ENCODE measurements at regions not wholly inside any gene's neighbourhood (a gene's known extent, or its start where the extent isn't known, plus 50 kb on each side); places are given as distances from the start of the nearest gene placed in this dataset.

DNA sequence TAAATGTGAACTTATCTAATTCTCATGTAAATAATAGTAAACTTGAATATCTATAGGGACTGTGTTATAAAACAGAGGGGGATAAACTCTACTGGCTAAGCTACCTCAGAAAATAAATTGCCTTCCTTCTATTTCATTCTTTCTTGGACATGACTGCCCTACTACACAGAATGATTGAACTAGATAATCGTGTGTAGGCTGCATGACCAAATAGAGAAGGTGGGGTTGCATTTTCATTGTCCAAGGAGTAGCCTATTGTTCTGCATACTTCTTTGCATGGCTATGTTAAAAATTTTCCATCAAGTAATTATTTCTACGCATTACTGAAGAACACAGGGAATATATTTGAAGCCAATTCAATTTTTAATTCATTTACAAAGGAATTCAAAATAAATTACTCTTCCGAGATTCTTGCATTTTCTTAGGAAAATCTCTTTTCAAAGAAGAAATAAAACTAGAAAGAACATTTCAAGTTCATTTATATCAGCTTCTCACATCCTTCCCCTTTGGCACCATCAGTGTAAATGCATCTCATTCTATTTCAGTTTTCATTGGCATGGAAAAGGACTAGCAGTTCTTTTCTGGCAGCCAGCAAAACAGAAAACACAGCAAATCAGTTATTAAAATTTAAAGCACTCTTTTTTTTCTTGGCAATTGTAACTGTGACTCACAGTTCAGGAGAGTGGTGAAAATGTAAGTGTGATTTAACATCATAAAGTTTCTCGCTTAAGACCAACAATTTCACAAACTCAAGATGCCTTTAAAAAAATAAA lies 714.7 kb downstream of the NCAM2 start:
- H3K4me1 Mint-ChIP-seq (ENCODE audit: low read depth) = no peaks in the 10 kb centered on the region
- TF ChIP-seq, protein P1, sequence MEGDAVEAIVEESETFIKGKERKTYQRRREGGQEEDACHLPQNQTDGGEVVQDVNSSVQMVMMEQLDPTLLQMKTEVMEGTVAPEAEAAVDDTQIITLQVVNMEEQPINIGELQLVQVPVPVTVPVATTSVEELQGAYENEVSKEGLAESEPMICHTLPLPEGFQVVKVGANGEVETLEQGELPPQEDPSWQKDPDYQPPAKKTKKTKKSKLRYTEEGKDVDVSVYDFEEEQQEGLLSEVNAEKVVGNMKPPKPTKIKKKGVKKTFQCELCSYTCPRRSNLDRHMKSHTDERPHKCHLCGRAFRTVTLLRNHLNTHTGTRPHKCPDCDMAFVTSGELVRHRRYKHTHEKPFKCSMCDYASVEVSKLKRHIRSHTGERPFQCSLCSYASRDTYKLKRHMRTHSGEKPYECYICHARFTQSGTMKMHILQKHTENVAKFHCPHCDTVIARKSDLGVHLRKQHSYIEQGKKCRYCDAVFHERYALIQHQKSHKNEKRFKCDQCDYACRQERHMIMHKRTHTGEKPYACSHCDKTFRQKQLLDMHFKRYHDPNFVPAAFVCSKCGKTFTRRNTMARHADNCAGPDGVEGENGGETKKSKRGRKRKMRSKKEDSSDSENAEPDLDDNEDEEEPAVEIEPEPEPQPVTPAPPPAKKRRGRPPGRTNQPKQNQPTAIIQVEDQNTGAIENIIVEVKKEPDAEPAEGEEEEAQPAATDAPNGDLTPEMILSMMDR (IDR thresholded peaks at IDR 0.05) = no peak
- no peaks in the 10 kb centered on the region for H3K36me3 ChIP-seq (ENCODE audit: insufficient read depth, low read length)
- no peak overlapping the region for H3K4me3 Mint-ChIP-seq
- H3K9me3 Mint-ChIP-seq = peaks cover 2% of the 10 kb centered on the region
- no peak overlapping the region for H3K27ac ChIP-seq (ENCODE audit: low read depth in 1 of 2, low read length in 2 of 2)
- no peaks in the 10 kb centered on the region for H3K27me3 ChIP-seq (ENCODE audit: control insufficient read depth in 1 of 2, insufficient read depth in 2 of 2, low read length in 2 of 2)
- DNase-seq = no peak
- H3K36me3 Mint-ChIP-seq (ENCODE audit: low read depth) = no peaks in the 10 kb centered on the region
- no peaks in the 10 kb centered on the region for H3K4me1 ChIP-seq (ENCODE audit: insufficient read depth, low read length)
- intact Hi-C loops (cut with DNase I, micrococcal nuclease) = no loop called here
- no peak overlapping the region for H3K27ac Mint-ChIP-seq
- no peaks in the 10 kb centered on the region for H3K27me3 Mint-ChIP-seq
- H3K4me3 ChIP-seq (ENCODE audit: low read length) = no peak overlapping the region
- POLR2A ChIA-PET = no interaction called here
- ATAC-seq (ENCODE audit: poor library complexity) = no peak
- CTCF ChIA-PET = no interaction called here
- H3K9me3 ChIP-seq (ENCODE audit: control insufficient read depth in 1 of 2, insufficient read depth in 1 of 2, low read length in 2 of 2) = no peaks in the 10 kb centered on the region

DNA sequence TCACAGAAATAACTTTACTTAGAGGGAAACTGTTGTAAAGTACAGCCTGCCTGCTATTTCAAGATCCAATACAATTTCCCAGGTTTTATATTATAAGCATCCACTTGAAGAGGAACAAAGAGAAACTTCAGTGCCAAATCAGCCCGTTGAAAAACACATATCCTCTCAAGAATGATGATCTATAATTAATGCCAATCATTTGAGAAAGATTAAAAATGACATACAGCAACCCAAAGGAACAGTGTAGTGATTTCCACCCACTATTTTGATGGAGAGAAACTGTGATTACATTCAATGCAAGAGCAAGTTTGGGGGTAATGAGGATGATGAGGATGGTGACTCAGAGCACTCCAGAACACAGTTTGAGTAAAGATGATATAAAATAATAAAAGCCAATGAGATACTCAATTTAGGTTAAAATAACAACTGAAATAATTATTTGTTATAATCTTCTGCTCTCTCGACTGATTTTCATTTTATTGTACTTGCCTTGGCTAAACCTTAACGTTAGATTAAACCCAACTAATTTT lies 715.5 kb downstream of the NCAM2 start:
- Histone ChIP-seq H3K4me3 (ENCODE audit: low read length) (no peak overlapping the region), H3K27ac (ENCODE audit: low read depth in 1 of 2, low read length in 2 of 2) (no peak overlapping the region), H3K4me1 (ENCODE audit: insufficient read depth, low read length) (no peaks in the 10 kb centered on the region), H3K36me3 (ENCODE audit: insufficient read depth, low read length) (no peaks in the 10 kb centered on the region), H3K9me3 (ENCODE audit: control insufficient read depth in 1 of 2, insufficient read depth in 1 of 2, low read length in 2 of 2) (no peaks in the 10 kb centered on the region), H3K27me3 (ENCODE audit: control insufficient read depth in 1 of 2, insufficient read depth in 2 of 2, low read length in 2 of 2) (no peaks in the 10 kb centered on the region)
- ATAC-seq (ENCODE audit: poor library complexity) (no peak), DNase-seq (no peak)
- TF ChIP-seq, protein P1 (IDR thresholded peaks at IDR 0.05) = no peak
- intact Hi-C loops (cut with DNase I, micrococcal nuclease) = no loop called here
- Mint-ChIP-seq H3K27ac (no peak overlapping the region), H3K36me3 (ENCODE audit: low read depth) (no peaks in the 10 kb centered on the region), H3K27me3 (no peaks in the 10 kb centered on the region), H3K4me3 (no peak overlapping the region), H3K4me1 (ENCODE audit: low read depth) (no peaks in the 10 kb centered on the region), H3K9me3 (peaks cover 2% of the 10 kb centered on the region)
- ChIA-PET CTCF (no interaction called here), POLR2A (no interaction called here)

DNA sequence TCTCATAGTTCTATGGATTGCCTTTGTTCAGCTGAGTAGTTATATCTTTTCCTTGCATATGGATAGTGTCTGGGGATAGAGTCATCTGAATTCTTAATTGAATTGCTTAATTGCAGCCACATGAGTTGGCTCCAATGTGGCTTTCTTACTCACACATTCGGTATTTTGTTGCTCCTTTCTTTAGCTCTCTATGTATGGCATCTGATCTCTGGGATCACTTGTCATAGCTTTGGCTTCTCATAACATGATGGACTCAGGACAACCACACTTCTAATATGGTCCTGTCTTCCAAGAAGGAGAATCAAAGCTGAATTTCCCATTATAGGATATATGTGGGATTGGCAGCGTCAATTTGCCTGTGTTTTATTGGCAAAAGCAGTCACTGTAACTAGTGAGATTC lies 716.2 kb downstream of the NCAM2 start:
- Mint-ChIP-seq H3K27me3 (no peaks in the 10 kb centered on the region), H3K36me3 (ENCODE audit: low read depth) (no peaks in the 10 kb centered on the region), H3K9me3 (peaks cover 2% of the 10 kb centered on the region), H3K4me1 (ENCODE audit: low read depth) (no peaks in the 10 kb centered on the region), H3K4me3 (no peak overlapping the region), H3K27ac (no peak overlapping the region)
- no peak overlapping the region for H3K27ac ChIP-seq (ENCODE audit: low read depth in 1 of 2, low read length in 2 of 2)
- H3K27me3 ChIP-seq (ENCODE audit: control insufficient read depth in 1 of 2, insufficient read depth in 2 of 2, low read length in 2 of 2) = no peaks in the 10 kb centered on the region
- no peak for DNase-seq
- H3K4me3 ChIP-seq (ENCODE audit: low read length) = no peak overlapping the region
- no peaks in the 10 kb centered on the region for H3K36me3 ChIP-seq (ENCODE audit: insufficient read depth, low read length)
- TF ChIP-seq, protein P1 (IDR thresholded peaks at IDR 0.05) = no peak
- H3K9me3 ChIP-seq (ENCODE audit: control insufficient read depth in 1 of 2, insufficient read depth in 1 of 2, low read length in 2 of 2) = no peaks in the 10 kb centered on the region
- ChIA-PET POLR2A (no interaction called here), CTCF (no interaction called here)
- no peak for ATAC-seq (ENCODE audit: poor library complexity)
- H3K4me1 ChIP-seq (ENCODE audit: insufficient read depth, low read length) = no peaks in the 10 kb centered on the region
- intact Hi-C loops (cut with DNase I, micrococcal nuclease) = no loop called here

Measured in CD4-positive, alpha-beta T cell (primary cell).